Sigmoid colon (tissue), 6 donors: ENCODE measurements at regions not wholly inside any gene's neighbourhood (a gene's known extent, or its start where the extent isn't known, plus 50 kb on each side); places are given as distances from the start of the nearest gene placed in this dataset.
"Not testable (repeated sequence)": the region's sequence is repeated elsewhere in the genome, so short reads cannot be mapped to it uniquely, and the experiment has no call there.

ENCODE experiments used
- DNase-seq: peaks from one replicate; pipeline ENCODE4 v3.0.0-alpha.2; 2019
- H3K27ac ChIP-seq, 4 donors: fragments of 200-600 bp; sonication (generic); one replicate each; pipeline ENCODE4 v1.5.1; 2016 to 2019; ENCODE audit warnings: mild to moderate bottlenecking in 1 of 4
- H3K27me3 ChIP-seq, 3 donors: fragments of 200-600 bp; sonication (generic); one replicate each; pipeline ENCODE4 v1.5.1; 2019; ENCODE audit warnings: mild to moderate bottlenecking in 1 of 3
- H3K36me3 ChIP-seq, 4 donors: fragments of 200-600 bp; sonication (generic); one replicate each; pipeline ENCODE4 v1.5.1; 2016 to 2019
- H3K4me1 ChIP-seq, 4 donors: fragments of 200-600 bp; sonication (generic); one replicate each; pipeline ENCODE4 v1.5.1; 2017 to 2019
- H3K4me3 ChIP-seq, 4 donors: fragments of 200-600 bp; sonication (generic); one replicate each; pipeline ENCODE4 v1.5.1; 2017 to 2019; ENCODE audit warnings: mild to moderate bottlenecking in 2 of 4, moderate library complexity in 1 of 4
- H3K9me3 ChIP-seq, 4 donors: fragments of 200-600 bp in 3 of 4; sonication (generic) in 3 of 4; one replicate each; pipeline versions ENCODE4 v1.5.1 to v1.6.1; 2013 to 2019
- CTCF ChIP-seq, 4 experiments: fragments of 450-650 bp in 3 of 4; fragments of 200-600 bp in 1 of 4; IDR thresholded peaks; one replicate each; pipeline ENCODE4 v1.5.1; 2016 to 2019; ENCODE audit warnings: antibody characterized with exemption in 4 of 4, mild to moderate bottlenecking in 3 of 4, moderate library complexity in 2 of 4
- EP300 ChIP-seq, 4 donors: sonication (generic); formaldehyde crosslinking; IDR thresholded peaks; one replicate each; pipeline ENCODE4 v1.6.1; 2017; ENCODE audit warnings: antibody characterized with exemption in 4 of 4
- POLR2A ChIP-seq, 2 donors: fragments of 450-650 bp; IDR thresholded peaks; one replicate each; pipeline ENCODE4 v1.6.1; 2016; ENCODE audit warnings: antibody characterized with exemption in 2 of 2, mild to moderate bottlenecking in 2 of 2, moderate library complexity in 2 of 2
- POLR2AphosphoS5 ChIP-seq, 4 donors: sonication (generic); formaldehyde crosslinking; IDR thresholded peaks; one replicate each; pipeline ENCODE4 v1.6.1; 2017; ENCODE audit warnings: antibody characterized with exemption in 4 of 4
- WGBS, 2 donors: extraction: QIAGEN DNeasy Blood & Tissue Kit; methylation state at CpG; one replicate each; pipeline ENCODE4 v1.1.7; 2013; 5-methylcytosine and 5-hydroxymethylcytosine counted together
- intact Hi-C: fragments of 100-400 bp; cut with DNase I; formaldehyde crosslinking; loops from one replicate; pipeline ENCODE4 v1.15.1; 2023
- donor health status: healthy with polysubstance abuse.
- donor health status: healthy.

GRCh38 chr7:53121374-53121773 is 85.9 kb downstream of the POM121L12 start:
- Histone ChIP-seq H3K27me3 (no peaks in the 10 kb centered on the region), H3K4me1 (no peaks in the 10 kb centered on the region), H3K4me3 (no peak overlapping the region), H3K36me3 (no peaks in the 10 kb centered on the region), H3K27ac (no peak overlapping the region), H3K9me3 (no peaks in the 10 kb centered on the region)
- 83 to 85% methylated on average over 4 of the region's 4 CpGs for WGBS, 2 donors
- intact Hi-C loops: no loop called here
- TF ChIP-seq CTCF (IDR thresholded peaks at IDR 0.05) (no peak), POLR2A (IDR thresholded peaks at IDR 0.05) (no peak), POLR2AphosphoS5 (IDR thresholded peaks at IDR 0.05) (no peak), EP300 (IDR thresholded peaks at IDR 0.05) (no peak)
- no peak for DNase-seq

DNA sequence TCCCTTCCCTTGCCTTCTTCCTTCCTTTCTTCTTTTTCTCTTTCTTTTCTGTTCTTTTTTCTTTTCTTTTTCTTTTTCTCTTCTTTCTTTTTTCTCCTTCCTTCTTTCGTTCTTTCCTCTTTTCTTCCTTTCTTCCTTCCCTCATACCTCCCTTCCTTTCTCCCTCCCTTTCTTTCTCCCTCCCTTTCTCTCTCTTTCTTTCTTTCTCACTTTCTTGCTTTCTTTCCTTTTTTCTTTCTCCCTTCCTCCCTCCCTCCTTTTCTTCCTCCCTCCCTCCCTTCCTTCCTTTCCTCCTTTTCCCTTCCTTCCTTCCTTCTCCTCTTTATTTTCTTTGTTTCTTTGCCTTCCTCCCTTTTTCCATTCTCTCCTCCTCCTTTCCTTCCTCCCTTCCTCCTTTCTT is 96.3 kb downstream of the POM121L12 start:
- no peak for TF ChIP-seq CTCF (IDR thresholded peaks at IDR 0.05)
- TF ChIP-seq POLR2A (IDR thresholded peaks at IDR 0.05): no peak
- no peaks in the 10 kb centered on the region for H3K9me3 ChIP-seq
- no peak overlapping the region for H3K4me3 ChIP-seq
- no peaks in the 10 kb centered on the region for H3K4me1 ChIP-seq
- H3K27me3 ChIP-seq: no peaks in the 10 kb centered on the region
- 38 to 76% methylated on average over 1 of the region's 1 CpG for WGBS, 2 donors
- no peak for DNase-seq
- intact Hi-C loops: no loop called here
- no peak overlapping the region for H3K27ac ChIP-seq
- no peaks in the 10 kb centered on the region for H3K36me3 ChIP-seq

DNA sequence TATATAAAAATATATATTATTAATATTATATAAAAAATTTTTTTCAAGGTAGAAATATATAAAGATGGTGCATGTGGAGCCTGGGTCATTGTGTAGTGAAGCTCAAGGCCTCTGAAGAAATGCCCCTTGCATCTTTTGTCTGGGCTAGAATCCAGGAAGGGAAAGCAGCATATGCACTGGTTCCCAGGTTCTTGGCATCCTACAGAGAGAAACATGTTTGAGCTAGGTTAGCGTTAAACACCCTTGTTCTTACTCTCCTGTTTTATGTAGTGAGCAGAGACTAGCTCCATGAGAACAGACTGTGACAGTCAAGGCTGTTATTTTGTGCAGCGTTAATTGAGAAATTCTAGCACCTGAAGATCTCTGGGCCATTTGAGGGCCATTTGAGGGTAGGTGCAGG is 116.1 kb downstream of the POM121L12 start:
- no peak for DNase-seq
- intact Hi-C loops: no loop called here
- TF ChIP-seq EP300 (IDR thresholded peaks at IDR 0.05) (no peak), POLR2A (IDR thresholded peaks at IDR 0.05) (no peak), CTCF (IDR thresholded peaks at IDR 0.05) (no peak), POLR2AphosphoS5 (IDR thresholded peaks at IDR 0.05) (no peak)
- no peaks in the 10 kb centered on the region for H3K27me3 ChIP-seq
- no peaks in the 10 kb centered on the region for H3K4me1 ChIP-seq
- 87 to 88% methylated on average over 2 of the region's 2 CpGs for WGBS, 2 donors
- H3K4me3 ChIP-seq: no peak overlapping the region
- H3K9me3 ChIP-seq: no peaks in the 10 kb centered on the region
- H3K36me3 ChIP-seq: no peaks in the 10 kb centered on the region
- H3K27ac ChIP-seq: no peak overlapping the region

DNA sequence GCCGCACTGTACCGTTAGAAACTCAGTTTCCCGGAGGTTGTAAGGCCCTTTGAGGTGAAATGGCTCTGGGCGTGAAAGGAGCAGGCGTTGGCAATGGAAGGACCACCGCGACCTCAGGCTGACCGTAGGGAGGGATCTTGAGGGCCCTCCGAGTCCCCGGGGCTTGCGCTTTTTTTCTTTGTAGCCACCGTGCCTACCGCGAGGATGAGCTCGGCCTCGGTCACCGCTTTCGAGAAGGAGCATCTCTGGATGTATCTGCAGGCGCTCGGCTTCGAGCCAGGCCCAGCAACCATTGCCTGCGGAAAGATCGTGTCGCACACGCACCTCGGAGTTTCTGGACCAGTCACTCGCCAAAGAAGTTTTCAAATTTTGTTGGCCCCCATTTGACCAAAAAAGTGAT is 151.8 kb downstream of the POM121L12 start:
- H3K9me3 ChIP-seq, intact Hi-C loops, H3K4me1 ChIP-seq, H3K27me3 ChIP-seq, H3K27ac ChIP-seq, DNase-seq, H3K4me3 ChIP-seq, H3K36me3 ChIP-seq: not testable (repeated sequence)
- WGBS, 2 donors: 92 to 95% methylated on average over 26 of the region's 27 CpGs

DNA sequence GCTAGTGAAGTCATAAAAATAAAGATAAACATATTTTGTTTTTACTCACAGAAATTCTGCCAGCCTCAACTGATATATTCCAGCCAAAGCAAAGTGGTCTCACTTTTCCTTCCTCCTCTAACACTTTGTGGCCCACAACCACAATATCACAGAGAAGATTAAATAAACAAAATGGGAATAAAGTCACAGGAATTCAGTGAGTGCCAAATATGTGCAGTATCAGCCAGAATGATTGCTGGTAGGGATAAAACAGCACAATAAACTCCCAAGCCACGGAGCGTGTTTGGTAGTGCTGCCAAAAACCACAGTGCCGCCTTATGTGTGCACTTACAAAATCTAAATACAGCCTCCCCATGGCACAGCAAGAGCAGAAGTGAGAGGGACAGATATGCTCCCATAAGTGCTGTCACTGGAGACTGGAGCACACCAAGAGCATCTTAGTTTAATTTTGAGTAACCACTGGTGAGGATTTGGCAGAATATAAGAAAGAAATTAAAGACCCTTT is 155.8 kb downstream of the POM121L12 start:
- no peaks in the 10 kb centered on the region for H3K27me3 ChIP-seq

More for the DNA sequence above, 155.8 kb downstream of the POM121L12 start:
- H3K4me3 ChIP-seq: no peak overlapping the region
- no peaks in the 10 kb centered on the region for H3K9me3 ChIP-seq
- peaks cover 0 to 9% (median 6%) of the 10 kb centered on the region in 4 donors for H3K4me1 ChIP-seq
- intact Hi-C loops: no loop called here
- TF ChIP-seq POLR2AphosphoS5 (IDR thresholded peaks at IDR 0.05) (no peak), CTCF (IDR thresholded peaks at IDR 0.05) (no peak), EP300 (IDR thresholded peaks at IDR 0.05) (no peak), POLR2A (IDR thresholded peaks at IDR 0.05) (no peak)
- DNase-seq: no peak
- WGBS, 2 donors: 69 to 79% methylated on average over 3 of the region's 3 CpGs
- no peaks in the 10 kb centered on the region for H3K36me3 ChIP-seq
- peak overlapping the region in 2 of 4 donors; percentile 13 to 22 for H3K27ac ChIP-seq
